ENCODE measurements at regions not wholly inside any gene's neighbourhood (a gene's known extent, or its start where the extent isn't known, plus 50 kb on each side); places are given as distances from the start of the nearest gene placed in this dataset.

- Histone ChIP-seq H3K4me3 (replicated peaks in 1 of 3; ENCODE audit: insufficient read depth in 1 of 3, low read depth in 2 of 3, low read length in 3 of 3) (no peak overlapping the region), H3K36me3 (replicated peaks in 1 of 2; ENCODE audit: control insufficient read depth in 1 of 2, insufficient read depth in 2 of 2, low read length in 2 of 2) (no peaks in the 10 kb centered on the region), H3K9me3 (ENCODE audit: low read length) (no peaks in the 10 kb centered on the region), H2AFZ (ENCODE audit: low read length) (no peak overlapping the region), H3K4me1 (ENCODE audit: insufficient read depth, low read length) (no peaks in the 10 kb centered on the region), H3K27ac (ENCODE audit: extremely low read length, insufficient read depth, low read length) (no peak overlapping the region), H3K4me2 (ENCODE audit: low read depth, low read length) (no peak overlapping the region), H3K27me3 (ENCODE audit: control insufficient read depth in 1 of 2, insufficient read depth in 2 of 2, low read length in 2 of 2) (no peaks in the 10 kb centered on the region), H3K9ac (ENCODE audit: insufficient read depth, low read depth, low read length) (no peak overlapping the region), H4K20me1 (ENCODE audit: insufficient read depth, low read length) (no peaks in the 10 kb centered on the region), H3K79me2 (ENCODE audit: insufficient read depth, low read length) (no peaks in the 10 kb centered on the region)
- no peak for DNase-seq (ENCODE audit: low spot score)
- intact Hi-C loops (cut with micrococcal nuclease; ENCODE audit: unreplicated experiment): loop anchor here (5.0 kb wide), 2 partner anchors 142 to 372 kb away; no protein-coding TSS in a partner anchor
- in situ Hi-C loops (cut with HindIII; ENCODE audit: extremely low pct_ligation_motif_present, low pct_unique_long_range_greater_than_20kb): loop anchor here (5.0 kb wide), 1 partner anchor 437 kb away; no protein-coding TSS in a partner anchor
- ChIA-PET POLR2A (interaction anchor here (0.6 kb wide), 1 partner anchor 613 kb away, joined by 4 read pairs; no protein-coding TSS in a partner anchor), CTCF (ENCODE audit: low intra/inter-chr PET ratio, low total read pairs) (no interaction called here)
- TF ChIP-seq ZIK1 (CRISPR knock-in tag; IDR thresholded peaks at IDR 0.05; ENCODE audit: borderline replicate concordance, low read depth) (no peak), AKAP8 (CRISPR knock-in tag; IDR thresholded peaks at IDR 0.05) (no peak), ELF1 (CRISPR knock-in tag; IDR thresholded peaks at IDR 0.05) (no peak), REL (CRISPR knock-in tag; conservative IDR thresholded peaks at IDR 0.05) (no peak), ZNF263 (CRISPR knock-in tag; IDR thresholded peaks at IDR 0.05) (no peak), HDAC2 (CRISPR knock-in tag; IDR thresholded peaks at IDR 0.05) (no peak), KMT2B (CRISPR knock-in tag; IDR thresholded peaks at IDR 0.05) (no peak), ZC3H13 (CRISPR knock-in tag; IDR thresholded peaks at IDR 0.05) (no peak), CEBPB (IDR thresholded peaks at IDR 0.05; ENCODE audit: borderline replicate concordance, low read depth, low read length) (no peak), ZBTB8A (CRISPR knock-in tag; IDR thresholded peaks at IDR 0.05; ENCODE audit: borderline replicate concordance, low read depth) (no peak), ZBTB7B (CRISPR knock-in tag; IDR thresholded peaks at IDR 0.05) (no peak), ZNF737 (CRISPR knock-in tag; IDR thresholded peaks at IDR 0.05; ENCODE audit: borderline replicate concordance) (no peak), AGO2 (optimal IDR thresholded peaks at IDR 0.05; ENCODE audit: low read depth, low read length) (no peak), ZNF33B (CRISPR knock-in tag; IDR thresholded peaks at IDR 0.05) (no peak)
- WGBS (ENCODE audit: low lambda C conversion rate): no CpG with 5 or more reads among the region's 3 CpGs
- ATAC-seq: no peak
- no peak for FAIRE-seq
- BruUV-seq (replicated peaks): no TSS peak
Observed at GRCh38 chr18:34350778-34351177, 126.1 kb upstream of the NOL4 start.
